ENCODE measurements at regions not wholly inside any gene's neighbourhood (a gene's known extent, or its start where the extent isn't known, plus 50 kb on each side); places are given as distances from the start of the nearest gene placed in this dataset.
"Not testable (repeated sequence)": the region's sequence is repeated elsewhere in the genome, so short reads cannot be mapped to it uniquely, and the experiment has no call there.

GRCh38 chr19:27355581-27355980, 1857.4 kb downstream of the UQCRFS1 start:
- H3K27ac Mint-ChIP-seq (ENCODE audit: unreplicated experiment); intact Hi-C loops (cut with micrococcal nuclease; ENCODE audit: unreplicated experiment); H3K4me3 Mint-ChIP-seq (ENCODE audit: unreplicated experiment); H3K36me3 Mint-ChIP-seq (ENCODE audit: insufficient read depth, unreplicated experiment); H3K4me1 ChIP-seq; H3K27me3 ChIP-seq (replicated peaks; ENCODE audit: control insufficient read depth, insufficient read depth, low read length); CTCF ChIA-PET; H3K4me1 Mint-ChIP-seq (ENCODE audit: low read depth, unreplicated experiment); H3K4me3 ChIP-seq (ENCODE audit: low read depth, low read length); H3K27me3 Mint-ChIP-seq (ENCODE audit: insufficient read depth, unreplicated experiment); H3K36me3 ChIP-seq (ENCODE audit: control insufficient read depth, insufficient read depth, low read length); POLR2A ChIA-PET; BruUV-seq (replicated peaks); DNase-seq: not testable (repeated sequence)
- peaks cover 35% of the 10 kb centered on the region for H3K9me3 ChIP-seq
- peaks cover 77% of the 10 kb centered on the region for H3K9me3 Mint-ChIP-seq (ENCODE audit: unreplicated experiment)

All from Caco-2 (cell line).